AG04449 (cell line): ENCODE measurements at regions not wholly inside any gene's neighbourhood (a gene's known extent, or its start where the extent isn't known, plus 50 kb on each side); places are given as distances from the start of the nearest gene placed in this dataset.
"Not testable (repeated sequence)": the region's sequence is repeated elsewhere in the genome, so short reads cannot be mapped to it uniquely, and the experiment has no call there.

Experiments used
- CTCF ChIA-PET: fragments of 350-600 bp; formaldehyde crosslinking; extraction: SDS; loops from one replicate; lab custom pipeline; 2021; ENCODE audit warnings: antibody characterized with exemption; lab: Yijun Ruan, JAX
- POLR2A ChIA-PET: fragments of 400-600, 350-600 bp; formaldehyde crosslinking; extraction: SDS; loops from one replicate; lab custom pipeline; 2020; ENCODE audit warnings: antibody characterized with exemption, inconsistent platforms; lab: Yijun Ruan, JAX
- DNase-seq: peaks from one replicate; pipeline ENCODE4 v3.0.0-alpha.2; 2010; ENCODE audit warnings: low read depth, low spot score
- H3K4me3 ChIP-seq: 2 replicates; pipeline ENCODE4 v1.5.1; 2011; ENCODE audit warnings: low read depth, mild to moderate bottlenecking, control low read depth, low read length
- CTCF ChIP-seq: IDR thresholded peaks from one replicate; pipeline ENCODE4 v1.5.1; 2011; ENCODE audit warnings: mild to moderate bottlenecking, moderate library complexity, low read length, control low read depth, inconsistent platforms; ENCODE audit not compliant: insufficient read depth; ENCODE audit errors: missing control alignments

GRCh38 chr3:118806423-118806822 lies 228.2 kb downstream of the IGSF11 start:
- POLR2A ChIA-PET: no interaction called here
- CTCF ChIA-PET: no interaction called here
- H3K4me3 ChIP-seq: no peak overlapping the region
- no peak for DNase-seq
- no peak for TF ChIP-seq CTCF

GRCh38 chr3:118807349-118807748 lies 227.3 kb downstream of the IGSF11 start:
- H3K4me3 ChIP-seq, DNase-seq, POLR2A ChIA-PET: not testable (repeated sequence)
- CTCF ChIA-PET: interaction anchor here (2.4 kb wide), 1 partner anchor 11 kb away, joined by 10 read pairs; no protein-coding TSS in a partner anchor

- POLR2A ChIA-PET: no interaction called here
- no peak overlapping the region for H3K4me3 ChIP-seq
- CTCF ChIA-PET: interaction anchor here (2.4 kb wide), 1 partner anchor 10 kb away, joined by 10 read pairs; no protein-coding TSS in a partner anchor
- no peak for TF ChIP-seq CTCF
- no peak for DNase-seq
Observed at GRCh38 chr3:118808723-118809122, 225.9 kb downstream of the IGSF11 start.

GRCh38 chr3:118809696-118810498 lies 224.7 kb downstream of the IGSF11 start:
- H3K4me3 ChIP-seq: no peak overlapping the region
- DNase-seq: no peak
- TF ChIP-seq CTCF: no peak
- CTCF ChIA-PET: interaction anchor here (2.4 kb wide), 1 partner anchor 9 kb away, joined by 10 read pairs; no protein-coding TSS in a partner anchor
- POLR2A ChIA-PET: no interaction called here

GRCh38 chr3:118810499-118811035 lies 224.1 kb downstream of the IGSF11 start:
- DNase-seq: no peak
- H3K4me3 ChIP-seq: no peak overlapping the region
- no peak for TF ChIP-seq CTCF
- CTCF ChIA-PET: no interaction called here
- POLR2A ChIA-PET: no interaction called here

- ChIA-PET CTCF (no interaction called here), POLR2A (no interaction called here)
- no peak overlapping the region for H3K4me3 ChIP-seq
- no peak for DNase-seq
- TF ChIP-seq CTCF: no peak
Observed at GRCh38 chr3:118811236-118811732, 223.4 kb downstream of the IGSF11 start.

- ChIA-PET CTCF (no interaction called here), POLR2A (no interaction called here)
- H3K4me3 ChIP-seq: no peak overlapping the region
- no peak for TF ChIP-seq CTCF
- DNase-seq: no peak
Observed at GRCh38 chr3:118813472-118813871, 221.2 kb downstream of the IGSF11 start.
